Colonic mucosa (tissue), 4 donors: ENCODE measurements at regions not wholly inside any gene's neighbourhood (a gene's known extent, or its start where the extent isn't known, plus 50 kb on each side); places are given as distances from the start of the nearest gene placed in this dataset.

Experiments
- DNase-seq: peaks from one replicate; pipeline ENCODE4 v3.0.0-alpha.2; 2020
- H3K27ac ChIP-seq: fragments of 200-600 bp; one replicate; pipeline ENCODE4 v1.8.0; 2021
- H3K27me3 ChIP-seq: fragments of 200-600 bp; one replicate; pipeline ENCODE4 v1.8.0; 2021
- H3K36me3 ChIP-seq: fragments of 200-600 bp; one replicate; pipeline ENCODE4 v1.8.0; 2021
- H3K4me1 ChIP-seq: fragments of 200-600 bp; one replicate; pipeline ENCODE4 v1.8.0; 2021; ENCODE audit warnings: mild to moderate bottlenecking
- H3K4me3 ChIP-seq: fragments of 200-600 bp; one replicate; pipeline ENCODE4 v1.8.0; 2021
- H3K9ac ChIP-seq, 2 donors: one replicate each; pipeline ENCODE4 v1.7.0; 2013; ENCODE audit warnings: control low read depth in 2 of 2, low read depth in 2 of 2, low read length in 2 of 2
- H3K9me3 ChIP-seq: fragments of 200-600 bp; one replicate; pipeline ENCODE4 v1.8.0; 2021
- CTCF ChIP-seq: fragments of 200-600 bp; IDR thresholded peaks from one replicate; pipeline ENCODE4 v1.8.0; 2022; ENCODE audit warnings: antibody characterized with exemption, mild to moderate bottlenecking
- intact Hi-C: fragments of 100-400 bp; cut with DNase I; formaldehyde crosslinking; loops from one replicate; pipeline ENCODE4 v1.14.1; 2022
- donor health status: healthy.
- donor health status: DM: no; HTN: no; CAD: no.
- donor health status: DM: no; HTN: no; CAD: no.

GRCh38 chr2:29991086-29991485, 69.7 kb upstream of the ALK start:
- intact Hi-C loops: loop anchor here (5.0 kb wide), 1 partner anchor 394 kb away; no protein-coding TSS in a partner anchor
- Histone ChIP-seq H3K27me3 (no peaks in the 10 kb centered on the region), H3K27ac (no peak overlapping the region), H3K4me1 (no peaks in the 10 kb centered on the region), H3K36me3 (no peaks in the 10 kb centered on the region), H3K9ac (no peak overlapping the region), H3K9me3 (no peaks in the 10 kb centered on the region), H3K4me3 (no peak overlapping the region)
- TF ChIP-seq CTCF: no peak
- no peak for DNase-seq

- no peak for TF ChIP-seq CTCF
Measured at GRCh38 chr2:29995241-29995640, 73.9 kb upstream of the ALK start.

GRCh38 chr2:30003128-30003527, 81.7 kb upstream of the ALK start:
- Histone ChIP-seq H3K36me3 (no peaks in the 10 kb centered on the region), H3K4me1 (no peaks in the 10 kb centered on the region), H3K9ac (no peak overlapping the region), H3K4me3 (no peak overlapping the region), H3K27me3 (no peaks in the 10 kb centered on the region), H3K9me3 (no peaks in the 10 kb centered on the region), H3K27ac (no peak overlapping the region)
- intact Hi-C loops: no loop called here
- TF ChIP-seq CTCF: no peak
- DNase-seq: no peak

More at GRCh38 chr2:29995241-29995640, 73.9 kb upstream of the ALK start:
- H3K9ac ChIP-seq: no peak overlapping the region
- no peaks in the 10 kb centered on the region for H3K27me3 ChIP-seq
- DNase-seq: no peak
- H3K36me3 ChIP-seq: no peaks in the 10 kb centered on the region
- H3K9me3 ChIP-seq: no peaks in the 10 kb centered on the region
- no peak overlapping the region for H3K4me3 ChIP-seq
- intact Hi-C loops: no loop called here
- no peaks in the 10 kb centered on the region for H3K4me1 ChIP-seq
- H3K27ac ChIP-seq: no peak overlapping the region

- intact Hi-C loops: no loop called here
- no peaks in the 10 kb centered on the region for H3K36me3 ChIP-seq
- DNase-seq: no peak
- no peak overlapping the region for H3K4me3 ChIP-seq
- H3K4me1 ChIP-seq: no peaks in the 10 kb centered on the region
- H3K9me3 ChIP-seq: no peaks in the 10 kb centered on the region
- no peak for TF ChIP-seq CTCF
- no peak overlapping the region for H3K27ac ChIP-seq
- no peaks in the 10 kb centered on the region for H3K27me3 ChIP-seq
- no peak overlapping the region for H3K9ac ChIP-seq
Measured at GRCh38 chr2:30022444-30023071, 101.2 kb upstream of the ALK start.

GRCh38 chr2:30024281-30024680, 102.9 kb upstream of the ALK start:
- Histone ChIP-seq H3K27me3 (no peaks in the 10 kb centered on the region), H3K4me3 (no peak overlapping the region), H3K9ac (no peak overlapping the region), H3K9me3 (no peaks in the 10 kb centered on the region), H3K4me1 (no peaks in the 10 kb centered on the region), H3K27ac (no peak overlapping the region), H3K36me3 (no peaks in the 10 kb centered on the region)
- no peak for TF ChIP-seq CTCF
- intact Hi-C loops: no loop called here
- no peak for DNase-seq
